HCT116 (cell line): ENCODE measurements at regions not wholly inside any gene's neighbourhood (a gene's known extent, or its start where the extent isn't known, plus 50 kb on each side); places are given as distances from the start of the nearest gene placed in this dataset.

Source experiments
- ATAC-seq: fragments of 200-7000 bp; cut with Tn5 transposase; 2 replicates; pipeline ENCODE4 v1.9.1; 2020; ENCODE audit warnings: mild to moderate bottlenecking, moderate library complexity
- BruUV-seq: library from RNA; stranded (reverse); fragments of 400-500 nt; replicated peaks from 2 replicates; lab custom pipeline; 2021; lab: Mats Ljungman, UMichigan
- CTCF ChIA-PET: fragments of 300-600 bp; sonication (Branson Sonifier 250); formaldehyde crosslinking; loops from one replicate; lab custom pipeline; 2021; ENCODE audit warnings: antibody characterized with exemption; lab: Charles Lee
- POLR2A ChIA-PET: fragments of 300-600, 350-600 bp; sonication (Branson Sonifier 250); formaldehyde crosslinking; loops from one replicate; lab custom pipeline; 2021; ENCODE audit warnings: antibody characterized with exemption; lab: Charles Lee
- RAD21 ChIA-PET, 2 experiments: fragments of 300-600 bp; sonication (Branson Sonifier 250); formaldehyde crosslinking; loops; one replicate each; lab custom pipeline; 2023; ENCODE audit warnings: low total read pairs in 2 of 2; ENCODE audit not compliant: uncharacterized antibody in 2 of 2, unreplicated experiment in 2 of 2, low non-redundant PET in 1 of 2; lab: Charles Lee
- DNase-seq: peaks from one replicate; pipeline ENCODE4 v3.0.0-alpha.2; 2010; ENCODE audit warnings: low read depth, low spot score
- H2AFZ ChIP-seq: fragments of 200-600 bp; shearing (Covaris generic), sonication (generic); 2 replicates; pipeline ENCODE4 v1.6.1; 2017; ENCODE audit warnings: low read depth, mixed run types, mixed read lengths, antibody characterized with exemption, low read length; ENCODE audit not compliant: poor library complexity, severe bottlenecking
- H3K27ac ChIP-seq: 2 replicates; pipeline ENCODE4 v1.5.1; 2012; ENCODE audit warnings: low read depth, low read length
- H3K27me3 ChIP-seq: fragments of 200-600 bp; sonication (generic); 2 replicates; pipeline ENCODE4 v1.6.1; 2016; ENCODE audit warnings: mixed run types, low read length, mixed read lengths; ENCODE audit not compliant: insufficient read depth
- H3K36me3 ChIP-seq, 2 experiments: fragments of 200-500 bp in 1 of 2; fragments of 200-600 bp in 1 of 2; sonication (Bioruptor generic) in 1 of 2; sonication (generic) in 1 of 2; 2 replicates each; pipeline versions ENCODE4 v1.5.1 to v1.6.1; 2014 to 2016; ENCODE audit warnings: low read length in 2 of 2, inconsistent platforms in 1 of 2, mixed read lengths in 1 of 2, mixed run types in 1 of 2; ENCODE audit not compliant: insufficient read depth in 2 of 2, control insufficient read depth in 1 of 2
- H3K4me1 ChIP-seq, 2 experiments: fragments of 200-600 bp in 1 of 2; sonication (generic) in 1 of 2; 2 replicates each; pipeline versions ENCODE4 v1.5.1 to v1.6.1; 2012 to 2017; ENCODE audit warnings: low read length in 2 of 2, inconsistent platforms in 1 of 2, mild to moderate bottlenecking in 1 of 2, mixed read lengths in 1 of 2, mixed run types in 1 of 2, moderate library complexity in 1 of 2; ENCODE audit not compliant: insufficient read depth in 2 of 2, control insufficient read depth in 1 of 2
- H3K4me2 ChIP-seq: fragments of 200-600 bp; sonication (generic); 2 replicates; pipeline ENCODE4 v1.6.1; 2017; ENCODE audit warnings: mixed run types, low read length, mixed read lengths
- H3K4me3 ChIP-seq, 2 experiments: fragments of 200-600 bp in 1 of 2; sonication (generic) in 1 of 2; replicated peaks in 1 of 2; 2 replicates each; pipeline ENCODE4 v1.5.1; 2011 to 2016; ENCODE audit warnings: low read length in 2 of 2, control low read depth in 1 of 2, low read depth in 1 of 2, mild to moderate bottlenecking in 1 of 2, mixed read lengths in 1 of 2, mixed run types in 1 of 2
- H3K79me2 ChIP-seq: fragments of 200-600 bp; sonication (generic); 2 replicates; pipeline ENCODE4 v1.6.1; 2017; ENCODE audit warnings: mild to moderate bottlenecking, mixed run types, low read length, moderate library complexity, mixed read lengths; ENCODE audit not compliant: insufficient read depth
- H3K9ac ChIP-seq: fragments of 200-600 bp; sonication (generic); 2 replicates; pipeline ENCODE4 v1.6.1; 2016; ENCODE audit warnings: low read length, mixed read lengths
- H3K9me2 ChIP-seq: fragments of 200-600 bp; sonication (generic), shearing (Covaris generic); 2 replicates; pipeline ENCODE4 v1.6.1; 2017; ENCODE audit warnings: mixed run types, mild to moderate bottlenecking, moderate library complexity; ENCODE audit not compliant: insufficient read depth
- H3K9me3 ChIP-seq, 2 experiments: fragments of 200-500 bp in 1 of 2; fragments of 200-600 bp in 1 of 2; sonication (Bioruptor generic) in 1 of 2; sonication (generic) in 1 of 2; 2 replicates each; pipeline ENCODE4 v1.6.1; 2014 to 2017; ENCODE audit warnings: low read length in 2 of 2, mixed read lengths in 2 of 2, inconsistent platforms in 1 of 2, low read depth in 1 of 2, mild to moderate bottlenecking in 1 of 2, mixed run types in 1 of 2, moderate library complexity in 1 of 2; ENCODE audit not compliant: control insufficient read depth in 1 of 2, insufficient read depth in 1 of 2
- H4K20me1 ChIP-seq: fragments of 200-600 bp; sonication (generic), shearing (Covaris generic); 2 replicates; pipeline ENCODE4 v1.6.1; 2017; ENCODE audit warnings: mixed run types, mild to moderate bottlenecking, moderate library complexity; ENCODE audit not compliant: insufficient read depth
- ATF3 ChIP-seq: IDR thresholded peaks from 2 replicates; pipeline ENCODE4 v1.6.1; 2012
- CBX3 ChIP-seq: IDR thresholded peaks from 2 replicates; pipeline ENCODE4 v1.6.1; 2012; ENCODE audit warnings: low read depth
- CEBPB ChIP-seq: IDR thresholded peaks from 2 replicates; pipeline ENCODE4 v1.6.1; 2012; ENCODE audit warnings: low read depth
- EGR1 ChIP-seq: IDR thresholded peaks from 2 replicates; pipeline ENCODE4 v1.6.1; 2012; ENCODE audit warnings: low read depth
- ELF1 ChIP-seq: IDR thresholded peaks from 2 replicates; pipeline ENCODE4 v1.6.1; 2012; ENCODE audit warnings: low read depth, borderline replicate concordance
- EZH2 ChIP-seq: fragments of 200-600 bp; sonication (generic); IDR thresholded peaks from 2 replicates; pipeline ENCODE4 v1.6.1; 2017; ENCODE audit warnings: antibody characterized with exemption, mixed run types
- EZH2phosphoT487 ChIP-seq: fragments of 200-600 bp; IDR thresholded peaks from 2 replicates; pipeline ENCODE4 v1.6.1; 2018; ENCODE audit warnings: antibody characterized with exemption, borderline replicate concordance
- JUND ChIP-seq: IDR thresholded peaks from 2 replicates; pipeline ENCODE4 v1.6.1; 2012
- MAX ChIP-seq: IDR thresholded peaks from 2 replicates; pipeline ENCODE4 v1.6.1; 2012
- POLR2A ChIP-seq: IDR thresholded peaks from 2 replicates; pipeline ENCODE4 v1.7.0; 2011; ENCODE audit warnings: borderline replicate concordance; ENCODE audit not compliant: insufficient read depth, insufficient read length; ENCODE audit errors: extremely low read depth
- REST ChIP-seq: IDR thresholded peaks from 2 replicates; pipeline ENCODE4 v1.6.1; 2012; ENCODE audit warnings: low read depth
- SIN3A ChIP-seq: IDR thresholded peaks from 2 replicates; pipeline ENCODE4 v1.6.1; 2012; ENCODE audit warnings: low read depth
- SP1 ChIP-seq: IDR thresholded peaks from 2 replicates; pipeline ENCODE4 v1.6.1; 2012; ENCODE audit warnings: low read depth
- TCF7L2 ChIP-seq: IDR thresholded peaks from 2 replicates; pipeline ENCODE4 v1.7.0; 2011; ENCODE audit warnings: borderline replicate concordance, inconsistent platforms; ENCODE audit not compliant: insufficient read depth, insufficient read length; ENCODE audit errors: extremely low read depth
- YY1 ChIP-seq: IDR thresholded peaks from 2 replicates; pipeline ENCODE4 v1.6.1; 2011; ENCODE audit warnings: low read length, low read depth, moderate library complexity, mild to moderate bottlenecking; ENCODE audit not compliant: insufficient replicate concordance; ENCODE audit errors: extremely low read depth
- ZFX ChIP-seq: fragments of 450-650 bp; IDR thresholded peaks from 2 replicates; pipeline ENCODE4 v1.6.1; 2017
- ZNF274 ChIP-seq: fragments of 200-500 bp; sonication (Bioruptor generic); IDR thresholded peaks from 2 replicates; pipeline ENCODE4 v1.6.1; 2014; ENCODE audit warnings: mild to moderate bottlenecking, low read depth, low read length, inconsistent platforms
- intact Hi-C: fragments of 100-400 bp; cut with micrococcal nuclease; formaldehyde crosslinking; loops from 2 replicates; pipeline ENCODE4 v1.10.0; 2022
- TF ChIP-seq, protein P1 (sequence below), 3 experiments: fragments of 200-600 bp in 1 of 3; sonication (generic) in 1 of 3; IDR thresholded peaks in 2 of 3; conservative IDR thresholded peaks in 1 of 3; 2 replicates each; pipeline ENCODE4 v1.5.1; 2012 to 2017; ENCODE audit warnings: low read depth in 2 of 3, low read length in 2 of 3, antibody characterized with exemption in 1 of 3, borderline replicate concordance in 1 of 3, control low read depth in 1 of 3, mild to moderate bottlenecking in 1 of 3, mixed read lengths in 1 of 3, mixed run types in 1 of 3, moderate library complexity in 1 of 3; ENCODE audit not compliant: insufficient read depth in 1 of 3

DNA sequence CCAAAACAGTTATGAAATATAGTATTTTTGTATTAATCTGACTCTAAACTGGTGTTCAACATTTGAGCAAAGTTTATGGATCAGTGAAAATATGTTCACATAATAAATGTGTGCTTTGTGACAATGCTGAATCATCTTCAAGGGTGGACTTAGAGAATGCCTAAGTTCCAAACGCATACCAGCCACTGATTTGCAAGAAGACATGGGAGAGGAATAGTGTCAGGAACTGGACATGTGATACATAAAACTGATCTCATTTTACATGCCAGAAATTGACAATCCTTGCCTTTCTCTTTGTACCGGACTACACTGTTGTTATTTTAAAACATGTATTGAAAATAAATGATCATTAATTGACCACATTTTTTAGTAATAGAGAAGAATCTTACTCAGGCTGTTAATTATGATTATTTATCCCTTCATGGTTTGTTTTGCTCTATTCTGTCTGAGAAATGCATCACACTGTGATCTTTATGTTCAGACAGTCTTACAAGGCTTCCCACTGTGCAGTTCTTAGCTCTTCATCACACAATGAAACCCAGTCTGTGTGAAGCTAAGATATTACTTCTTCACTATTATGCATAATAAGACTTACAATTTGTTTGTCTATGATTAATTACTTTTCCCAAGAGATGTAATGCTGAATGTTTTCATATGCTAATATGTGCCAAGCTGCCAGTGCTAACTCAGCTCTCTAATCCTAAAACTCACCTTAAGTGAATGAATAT lies 1180.6 kb upstream of the CDH8 start:
- Histone ChIP-seq H3K4me2 (no peak overlapping the region), H3K27ac (no peak overlapping the region), H3K9me3 (peaks cover 4 to 9% of the 10 kb centered on the region in 2 experiments; a peak in 2 of 4 replicates), H3K9me2 (no peaks in the 10 kb centered on the region), H3K27me3 (no peaks in the 10 kb centered on the region), H3K4me3 (no peak overlapping the region), H4K20me1 (no peaks in the 10 kb centered on the region), H3K79me2 (no peaks in the 10 kb centered on the region), H3K9ac (no peak overlapping the region), H3K4me1 (no peaks in the 10 kb centered on the region), H3K36me3 (no peaks in the 10 kb centered on the region), H2AFZ (no peak overlapping the region)
- TF ChIP-seq SP1 (no peak), YY1 (no peak), EGR1 (no peak), JUND (no peak), MAX (no peak), ATF3 (no peak), CBX3 (no peak), ZFX (no peak), TCF7L2 (no peak), ELF1 (no peak), CEBPB (no peak), REST (no peak), SIN3A (no peak), EZH2phosphoT487 (no peak), POLR2A (no peak), ZNF274 (no peak), EZH2 (no peak)
- TF ChIP-seq, protein P1, sequence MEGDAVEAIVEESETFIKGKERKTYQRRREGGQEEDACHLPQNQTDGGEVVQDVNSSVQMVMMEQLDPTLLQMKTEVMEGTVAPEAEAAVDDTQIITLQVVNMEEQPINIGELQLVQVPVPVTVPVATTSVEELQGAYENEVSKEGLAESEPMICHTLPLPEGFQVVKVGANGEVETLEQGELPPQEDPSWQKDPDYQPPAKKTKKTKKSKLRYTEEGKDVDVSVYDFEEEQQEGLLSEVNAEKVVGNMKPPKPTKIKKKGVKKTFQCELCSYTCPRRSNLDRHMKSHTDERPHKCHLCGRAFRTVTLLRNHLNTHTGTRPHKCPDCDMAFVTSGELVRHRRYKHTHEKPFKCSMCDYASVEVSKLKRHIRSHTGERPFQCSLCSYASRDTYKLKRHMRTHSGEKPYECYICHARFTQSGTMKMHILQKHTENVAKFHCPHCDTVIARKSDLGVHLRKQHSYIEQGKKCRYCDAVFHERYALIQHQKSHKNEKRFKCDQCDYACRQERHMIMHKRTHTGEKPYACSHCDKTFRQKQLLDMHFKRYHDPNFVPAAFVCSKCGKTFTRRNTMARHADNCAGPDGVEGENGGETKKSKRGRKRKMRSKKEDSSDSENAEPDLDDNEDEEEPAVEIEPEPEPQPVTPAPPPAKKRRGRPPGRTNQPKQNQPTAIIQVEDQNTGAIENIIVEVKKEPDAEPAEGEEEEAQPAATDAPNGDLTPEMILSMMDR (IDR thresholded peaks at IDR 0.05 in 2 of 3, conservative IDR thresholded peaks at IDR 0.05 in 1 of 3; ENCODE audit: borderline replicate concordance in 1 of 3, insufficient read depth in 1 of 3, low read depth in 2 of 3, low read length in 2 of 3), result no peak
- no peak for ATAC-seq
- intact Hi-C loops, result no loop called here
- no peak for DNase-seq
- ChIA-PET RAD21 (no interaction called here), POLR2A (no interaction called here), CTCF (no interaction called here)
- BruUV-seq, result no TSS peak
